CD14-positive monocyte (primary cell): ENCODE measurements at regions not wholly inside any gene's neighbourhood (a gene's known extent, or its start where the extent isn't known, plus 50 kb on each side); places are given as distances from the start of the nearest gene placed in this dataset.

Experiments used
- DNase-seq, 3 donors: peaks; one replicate each; pipeline ENCODE4 v3.0.0-alpha.2; 2011 to 2022
- H2AFZ ChIP-seq: 2 replicates; pipeline ENCODE4 v1.6.0; 2012; ENCODE audit warnings: mild to moderate bottlenecking, low read depth, low read length, inconsistent platforms; ENCODE audit not compliant: insufficient read depth, poor library complexity, severe bottlenecking
- H3K27ac ChIP-seq, 2 donors: 1 replicate in 1 of 2; 2 replicates in 1 of 2; pipeline ENCODE4 v1.5.1; 2012 to 2013; ENCODE audit warnings: low read length in 2 of 2, control low read depth in 1 of 2, inconsistent platforms in 1 of 2, low read depth in 1 of 2, mild to moderate bottlenecking in 1 of 2
- H3K27me3 ChIP-seq, 2 donors: one replicate each; pipeline versions ENCODE4 v1.6.0 to v1.6.1; 2011 to 2013; ENCODE audit warnings: low read length in 2 of 2; ENCODE audit not compliant: control insufficient read depth in 2 of 2, insufficient read depth in 2 of 2
- H3K36me3 ChIP-seq, 2 donors: replicated peaks in 1 of 2; 1 replicate in 1 of 2; 2 replicates in 1 of 2; pipeline versions ENCODE4 v1.5.1 to v1.6.1; 2012 to 2013; ENCODE audit warnings: low read length in 2 of 2, control low read depth in 1 of 2, inconsistent platforms in 1 of 2, mild to moderate bottlenecking in 1 of 2; ENCODE audit not compliant: insufficient read depth in 2 of 2, control insufficient read depth in 1 of 2
- H3K4me1 ChIP-seq, 2 donors: 1 replicate in 1 of 2; 2 replicates in 1 of 2; pipeline versions ENCODE4 v1.5.1 to v1.6.1; 2012 to 2013; ENCODE audit warnings: low read length in 2 of 2, control low read depth in 1 of 2, inconsistent platforms in 1 of 2, mild to moderate bottlenecking in 1 of 2, moderate library complexity in 1 of 2; ENCODE audit not compliant: insufficient read depth in 2 of 2, control insufficient read depth in 1 of 2
- H3K4me2 ChIP-seq: replicated peaks from 2 replicates; pipeline ENCODE3; 2012; ENCODE audit warnings: low read length, moderate library complexity, mild to moderate bottlenecking; ENCODE audit not compliant: poor library complexity, severe bottlenecking; ENCODE audit errors: extremely low read depth
- H3K4me3 ChIP-seq, 3 experiments: fragments of 200-600 bp in 1 of 3; sonication (generic) in 1 of 3; replicated peaks in 1 of 3; 1 replicate in 2 of 3; 2 replicates in 1 of 3; pipeline ENCODE4 v1.5.1; 2011 to 2013; ENCODE audit warnings: low read length in 3 of 3, mild to moderate bottlenecking in 3 of 3, control low read depth in 2 of 3, low read depth in 2 of 3, inconsistent platforms in 1 of 3, moderate library complexity in 1 of 3
- H3K79me2 ChIP-seq: 2 replicates; pipeline ENCODE4 v1.6.0; 2012; ENCODE audit warnings: mild to moderate bottlenecking, control low read depth, inconsistent platforms, low read length, moderate library complexity; ENCODE audit not compliant: insufficient read depth
- H3K9ac ChIP-seq: 2 replicates; pipeline ENCODE4 v1.6.0; 2017; ENCODE audit warnings: low read length, mild to moderate bottlenecking; ENCODE audit not compliant: insufficient read depth, poor library complexity, severe bottlenecking
- H3K9me3 ChIP-seq, 2 donors: replicated peaks in 1 of 2; 1 replicate in 1 of 2; 2 replicates in 1 of 2; pipeline versions ENCODE4 v1.5.1 to v1.6.1; 2012 to 2013; ENCODE audit warnings: low read length in 2 of 2, control low read depth in 1 of 2; ENCODE audit not compliant: control insufficient read depth in 1 of 2, insufficient read depth in 1 of 2
- H4K20me1 ChIP-seq: 2 replicates; pipeline ENCODE4 v1.6.0; 2012; ENCODE audit warnings: mild to moderate bottlenecking, low read length, control low read depth, moderate library complexity; ENCODE audit not compliant: insufficient read depth
- H3K27ac Mint-ChIP-seq, 7 donors: one replicate each; pipeline ENCODE4 v1.8.0; 2020; ENCODE audit warnings: mild to moderate bottlenecking in 7 of 7, mixed read lengths in 7 of 7, moderate library complexity in 6 of 7, inconsistent platforms in 2 of 7
- H3K27me3 Mint-ChIP-seq, 3 donors: one replicate each; pipeline ENCODE4 v1.8.0; 2021 to 2022; ENCODE audit warnings: low read depth in 3 of 3, mild to moderate bottlenecking in 3 of 3, mixed read lengths in 3 of 3, moderate library complexity in 3 of 3, inconsistent platforms in 1 of 3
- H3K36me3 Mint-ChIP-seq, 2 donors: one replicate each; pipeline ENCODE4 v1.8.0; 2020; ENCODE audit warnings: mixed read lengths in 2 of 2, inconsistent platforms in 1 of 2, mild to moderate bottlenecking in 1 of 2
- H3K4me1 Mint-ChIP-seq: one replicate; pipeline ENCODE4 v1.8.0; 2020; ENCODE audit warnings: mild to moderate bottlenecking, mixed read lengths
- H3K4me3 Mint-ChIP-seq, 2 donors: one replicate each; pipeline ENCODE4 v1.8.0; 2020; ENCODE audit warnings: mild to moderate bottlenecking in 2 of 2, mixed read lengths in 2 of 2, moderate library complexity in 1 of 2
- H3K9me3 Mint-ChIP-seq, 7 donors: one replicate each; pipeline ENCODE4 v1.8.0; 2020 to 2022; ENCODE audit warnings: mixed read lengths in 7 of 7, mild to moderate bottlenecking in 6 of 7, moderate library complexity in 6 of 7, inconsistent platforms in 2 of 7
- WGBS: methylation state at CpG from one replicate; pipeline ENCODE4 v1.1.5; 2013; ENCODE audit warnings: missing lambda C conversion rate; ENCODE audit not compliant: insufficient coverage; 5-methylcytosine and 5-hydroxymethylcytosine counted together
- intact Hi-C, 2 donors: fragments of 100-400 bp; cut with micrococcal nuclease; formaldehyde crosslinking; loops; one replicate each; pipeline versions ENCODE4 v1.15.0 to v1.15.1; 2023
- TF ChIP-seq, protein P1 (sequence below): fragments of 200-600 bp; IDR thresholded peaks from one replicate; pipeline ENCODE4 v1.8.0; 2022; ENCODE audit warnings: antibody characterized with exemption, mild to moderate bottlenecking

- Histone ChIP-seq H3K36me3 (no peaks in the 10 kb centered on the region), H3K4me3 (no peak overlapping the region), H3K9ac (no peak overlapping the region), H2AFZ (no peak overlapping the region), H3K79me2 (no peaks in the 10 kb centered on the region), H4K20me1 (no peaks in the 10 kb centered on the region), H3K4me1 (no peaks in the 10 kb centered on the region), H3K9me3 (peaks cover 0 to 3% of the 10 kb centered on the region in 2 donors), H3K27ac (no peak overlapping the region), H3K27me3 (no peaks in the 10 kb centered on the region), H3K4me2 (no peak overlapping the region)
- TF ChIP-seq, protein P1, sequence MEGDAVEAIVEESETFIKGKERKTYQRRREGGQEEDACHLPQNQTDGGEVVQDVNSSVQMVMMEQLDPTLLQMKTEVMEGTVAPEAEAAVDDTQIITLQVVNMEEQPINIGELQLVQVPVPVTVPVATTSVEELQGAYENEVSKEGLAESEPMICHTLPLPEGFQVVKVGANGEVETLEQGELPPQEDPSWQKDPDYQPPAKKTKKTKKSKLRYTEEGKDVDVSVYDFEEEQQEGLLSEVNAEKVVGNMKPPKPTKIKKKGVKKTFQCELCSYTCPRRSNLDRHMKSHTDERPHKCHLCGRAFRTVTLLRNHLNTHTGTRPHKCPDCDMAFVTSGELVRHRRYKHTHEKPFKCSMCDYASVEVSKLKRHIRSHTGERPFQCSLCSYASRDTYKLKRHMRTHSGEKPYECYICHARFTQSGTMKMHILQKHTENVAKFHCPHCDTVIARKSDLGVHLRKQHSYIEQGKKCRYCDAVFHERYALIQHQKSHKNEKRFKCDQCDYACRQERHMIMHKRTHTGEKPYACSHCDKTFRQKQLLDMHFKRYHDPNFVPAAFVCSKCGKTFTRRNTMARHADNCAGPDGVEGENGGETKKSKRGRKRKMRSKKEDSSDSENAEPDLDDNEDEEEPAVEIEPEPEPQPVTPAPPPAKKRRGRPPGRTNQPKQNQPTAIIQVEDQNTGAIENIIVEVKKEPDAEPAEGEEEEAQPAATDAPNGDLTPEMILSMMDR: no peak
- Mint-ChIP-seq H3K27ac (no peak overlapping the region), H3K4me3 (no peak overlapping the region), H3K9me3 (peaks cover 0 to 9% (median 0%) of the 10 kb centered on the region in 7 donors), H3K27me3 (no peaks in the 10 kb centered on the region), H3K36me3 (no peaks in the 10 kb centered on the region), H3K4me1 (no peaks in the 10 kb centered on the region)
- no peak for DNase-seq
- intact Hi-C loops: no loop called here
- WGBS: 100% methylated on average over 2 of the region's 2 CpGs
These were observed 2063.9 kb downstream of the MRPL39 start for GRCh38 chr21:23543333-23543732.

DNA sequence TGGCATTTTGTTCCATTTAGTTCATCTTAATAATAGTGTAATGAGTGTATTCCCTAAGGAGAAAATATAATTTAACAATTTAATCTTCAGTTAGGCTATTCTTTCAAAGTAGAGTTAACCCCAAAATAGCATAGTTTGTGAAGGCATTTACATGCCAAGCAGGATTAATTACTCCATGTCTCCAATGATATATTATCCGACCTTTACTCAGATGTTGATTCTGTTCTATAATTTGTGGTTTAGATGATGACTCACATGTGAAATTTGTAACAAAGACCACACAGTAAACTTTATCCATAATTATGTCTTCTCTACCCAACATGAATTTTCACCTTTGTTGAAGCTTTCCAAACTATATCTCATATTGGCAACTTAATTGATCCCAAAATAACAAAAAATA, 2065.2 kb downstream of the MRPL39 start:
- H3K27me3 Mint-ChIP-seq: no peaks in the 10 kb centered on the region
- WGBS: no CpG with 5 or more reads among the region's 1 CpG

More for the DNA sequence above, 2065.2 kb downstream of the MRPL39 start:
- H3K9me3 Mint-ChIP-seq: peaks cover 0 to 9% (median 0%) of the 10 kb centered on the region in 7 donors
- intact Hi-C loops: no loop called here
- TF ChIP-seq, protein P1: no peak
- H3K9me3 ChIP-seq: peaks cover 0 to 3% of the 10 kb centered on the region in 2 donors
- H3K27ac Mint-ChIP-seq: no peak overlapping the region
- H3K27me3 ChIP-seq: no peaks in the 10 kb centered on the region
- H3K4me3 Mint-ChIP-seq: no peak overlapping the region
- H3K4me2 ChIP-seq: no peak overlapping the region
- H3K79me2 ChIP-seq: no peaks in the 10 kb centered on the region
- H3K4me3 ChIP-seq: no peak overlapping the region
- H3K27ac ChIP-seq: no peak overlapping the region
- H3K36me3 ChIP-seq: no peaks in the 10 kb centered on the region
- no peaks in the 10 kb centered on the region for H3K4me1 Mint-ChIP-seq
- no peak overlapping the region for H3K9ac ChIP-seq
- DNase-seq: no peak
- H2AFZ ChIP-seq: no peak overlapping the region
- no peaks in the 10 kb centered on the region for H4K20me1 ChIP-seq
- no peaks in the 10 kb centered on the region for H3K36me3 Mint-ChIP-seq
- no peaks in the 10 kb centered on the region for H3K4me1 ChIP-seq
